GM15510 (cell line): ENCODE measurements at regions not wholly inside any gene's neighbourhood (a gene's known extent, or its start where the extent isn't known, plus 50 kb on each side); places are given as distances from the start of the nearest gene placed in this dataset.
A peak's percentile ranks its signal among the peaks of the same experiment; 100 is the strongest.

Source experiments
- POLR2A ChIP-seq: IDR thresholded peaks from 3 replicates; pipeline ENCODE4 v1.6.1; 2011; ENCODE audit warnings: borderline replicate concordance; ENCODE audit not compliant: insufficient read length; ENCODE audit errors: extremely low read depth

DNA sequence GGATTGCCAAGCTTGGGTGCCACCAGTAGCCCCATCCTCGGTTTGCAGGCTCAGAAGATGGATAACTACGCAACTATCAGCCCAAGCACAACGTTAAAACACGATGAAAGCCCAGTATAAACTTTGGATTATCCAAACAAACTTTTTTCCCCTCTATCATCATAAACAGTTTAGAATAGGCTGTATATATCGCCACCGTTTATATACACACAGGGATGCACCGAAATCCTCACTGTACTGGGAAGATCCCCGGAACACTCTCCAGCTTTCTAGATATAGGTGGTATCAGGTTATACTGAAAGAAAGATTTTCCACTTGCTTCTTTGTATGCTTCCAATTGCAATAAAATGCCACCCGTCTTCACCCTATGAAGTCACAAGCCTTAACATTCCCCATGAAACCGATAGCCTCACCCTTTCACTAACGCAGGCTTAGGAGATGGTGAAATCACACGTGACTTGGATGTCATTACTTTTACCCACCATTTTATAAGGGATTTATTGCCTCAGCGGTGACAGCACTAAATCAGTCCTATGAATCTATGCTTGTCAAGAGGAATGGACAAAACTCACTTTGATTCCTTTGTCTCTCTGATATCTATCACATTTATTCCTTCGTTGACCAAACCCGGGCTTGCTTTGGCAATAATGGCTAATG, 207.6 kb upstream of the FOXN3 start:
- TF ChIP-seq POLR2A = no peak

DNA sequence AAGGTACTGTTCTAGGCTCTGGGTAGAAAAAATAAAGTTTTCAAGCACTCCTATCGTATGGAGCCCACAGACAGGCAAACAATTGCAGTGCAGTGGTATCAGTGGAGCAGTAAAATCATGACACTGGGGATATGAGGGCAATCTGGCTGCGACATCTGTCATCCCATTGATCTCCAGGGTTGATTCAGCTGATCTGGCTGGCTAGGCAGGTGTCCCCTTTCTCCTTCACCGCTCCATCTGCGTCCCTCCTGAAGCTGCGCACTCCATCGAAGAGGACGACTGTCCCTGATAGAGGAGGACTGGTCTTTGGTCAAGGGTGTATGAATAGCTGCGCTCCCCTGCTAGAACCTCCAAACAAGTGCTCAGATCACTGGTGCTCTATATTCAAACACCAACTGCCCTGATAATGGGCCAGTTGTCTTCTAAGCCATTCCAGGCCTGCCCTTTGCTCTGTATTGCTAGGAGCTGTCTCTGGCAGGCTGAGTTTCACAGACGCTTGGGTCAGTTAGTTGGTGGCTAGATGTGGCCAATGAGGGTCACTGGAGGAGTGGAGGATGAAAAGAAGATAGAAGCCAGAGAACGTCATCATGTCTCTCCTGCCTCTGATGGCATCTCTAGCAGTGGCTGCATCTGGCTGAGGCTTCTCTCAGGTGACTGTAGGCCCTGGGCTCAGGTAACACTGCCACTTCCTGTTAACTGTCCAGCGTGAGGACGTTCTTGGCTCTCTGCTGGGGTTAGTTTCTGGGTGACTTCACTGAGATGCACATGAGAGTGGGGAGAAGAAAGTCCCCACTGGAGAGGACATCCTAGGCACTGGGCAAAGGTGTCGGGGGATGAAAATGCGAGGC, 205.0 kb upstream of the FOXN3 start:
- TF ChIP-seq POLR2A = no peak

DNA sequence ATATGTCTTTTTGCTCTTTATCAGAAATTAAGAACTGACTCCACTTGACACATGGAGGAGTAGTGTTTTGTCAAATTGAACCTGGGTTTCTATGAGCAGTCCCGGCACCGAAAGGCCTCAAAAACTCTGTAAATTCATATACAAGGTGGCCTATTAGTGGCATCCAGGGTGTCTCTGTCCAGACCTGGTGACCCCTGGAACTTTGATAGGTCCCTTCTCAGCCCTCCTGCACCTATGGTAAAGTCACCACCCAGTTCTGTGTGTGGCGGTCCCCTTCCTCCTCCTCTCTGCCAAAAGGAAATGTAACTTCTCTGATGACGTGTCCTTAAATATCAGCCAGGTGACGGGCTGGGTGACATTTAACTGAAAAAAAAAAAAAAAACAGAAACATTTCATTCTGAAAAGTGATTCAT, 204.0 kb upstream of the FOXN3 start:
- TF ChIP-seq POLR2A = no peak

DNA sequence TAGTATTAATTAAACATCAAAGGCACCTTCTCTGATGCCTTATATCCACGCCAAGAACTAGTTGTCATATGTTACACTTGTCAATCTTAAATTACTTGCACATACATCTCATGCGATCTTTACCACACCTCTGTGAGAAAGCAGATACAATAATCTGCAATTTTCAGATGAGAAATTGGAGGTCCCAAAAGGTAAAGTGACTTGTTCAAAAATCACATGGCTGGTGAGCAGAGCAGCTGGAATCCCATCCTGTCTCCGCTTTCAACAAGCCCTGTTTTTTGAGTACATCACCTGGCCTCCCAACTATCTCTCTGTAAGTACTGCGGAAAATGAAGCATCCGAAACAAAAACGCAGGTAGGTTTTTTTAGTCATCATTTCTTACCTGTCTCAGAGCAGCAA, 203.4 kb upstream of the FOXN3 start:
- no peak for TF ChIP-seq POLR2A

DNA sequence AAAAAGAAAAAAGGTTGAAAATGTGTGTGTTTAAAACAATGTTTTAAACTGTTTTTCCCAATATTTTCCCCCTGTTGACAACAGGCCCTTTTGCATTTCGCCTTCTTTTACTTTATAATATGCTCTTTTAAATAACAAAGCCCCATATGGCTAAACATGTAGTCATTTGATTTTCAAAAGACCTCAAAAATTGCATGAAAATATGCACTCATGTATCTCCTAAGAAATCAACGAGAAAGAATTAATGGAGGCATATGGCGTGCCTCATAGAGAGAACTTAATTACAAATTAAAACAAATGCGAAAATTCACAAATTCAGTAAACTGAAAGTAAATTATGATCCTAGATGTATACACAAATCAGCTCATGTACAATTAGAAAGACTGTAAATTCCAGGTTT, 202.6 kb upstream of the FOXN3 start:
- TF ChIP-seq POLR2A = no peak

DNA sequence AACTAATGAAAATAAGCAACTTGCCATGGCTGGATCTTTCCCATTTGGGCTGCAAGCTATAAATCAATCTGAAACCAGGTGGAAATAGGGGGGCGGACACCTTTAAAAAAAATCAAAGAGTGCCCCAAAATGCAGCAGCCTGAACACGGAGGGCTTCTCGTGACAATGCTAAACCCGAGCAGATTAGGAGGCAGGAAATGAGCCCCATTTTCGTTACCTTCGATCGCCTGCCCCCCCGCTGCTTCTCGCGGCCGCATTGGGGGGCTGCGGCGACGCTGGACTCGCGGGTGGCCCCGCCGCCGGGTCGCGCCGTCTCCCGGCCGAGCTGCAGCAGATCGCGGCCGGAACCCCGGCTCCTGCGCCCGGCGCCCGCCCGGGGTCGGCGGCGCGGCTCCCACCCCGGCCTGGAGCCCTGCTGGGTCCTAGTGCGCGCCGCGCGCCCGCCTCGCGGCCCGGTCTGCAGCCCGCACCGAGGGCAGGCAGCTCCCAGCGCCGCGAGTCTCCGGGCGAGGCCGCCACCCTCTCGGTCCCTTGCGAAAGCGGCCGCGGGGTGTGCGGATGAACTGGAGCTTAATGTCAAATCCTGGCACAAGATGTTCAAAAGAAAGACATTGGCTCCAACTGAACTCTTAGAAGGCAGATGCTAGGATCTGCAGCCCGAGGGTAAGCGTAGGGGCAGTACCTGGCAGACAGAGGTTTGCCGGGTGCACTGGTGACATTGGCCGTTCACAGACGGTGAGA, 201.9 kb upstream of the FOXN3 start:
- peak; percentile 64 for TF ChIP-seq POLR2A

DNA sequence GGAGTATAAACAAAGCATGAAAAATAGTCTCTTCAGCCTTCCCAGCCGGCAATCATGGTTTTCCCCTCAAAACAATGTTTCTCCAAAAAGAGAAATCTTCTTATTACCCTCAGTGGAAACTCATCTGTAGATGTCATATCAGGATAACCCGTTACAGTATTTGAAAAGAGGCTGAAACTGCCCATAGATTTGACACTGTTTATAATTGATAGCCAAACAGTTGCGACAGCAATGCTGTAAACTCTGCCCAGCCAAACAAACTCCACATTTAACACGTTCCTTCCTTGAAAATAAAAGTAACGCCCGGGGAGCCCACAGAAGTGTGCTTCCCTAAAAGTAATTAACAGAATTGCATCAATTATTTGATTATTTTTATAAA, 201.3 kb upstream of the FOXN3 start:
- TF ChIP-seq POLR2A = no peak

DNA sequence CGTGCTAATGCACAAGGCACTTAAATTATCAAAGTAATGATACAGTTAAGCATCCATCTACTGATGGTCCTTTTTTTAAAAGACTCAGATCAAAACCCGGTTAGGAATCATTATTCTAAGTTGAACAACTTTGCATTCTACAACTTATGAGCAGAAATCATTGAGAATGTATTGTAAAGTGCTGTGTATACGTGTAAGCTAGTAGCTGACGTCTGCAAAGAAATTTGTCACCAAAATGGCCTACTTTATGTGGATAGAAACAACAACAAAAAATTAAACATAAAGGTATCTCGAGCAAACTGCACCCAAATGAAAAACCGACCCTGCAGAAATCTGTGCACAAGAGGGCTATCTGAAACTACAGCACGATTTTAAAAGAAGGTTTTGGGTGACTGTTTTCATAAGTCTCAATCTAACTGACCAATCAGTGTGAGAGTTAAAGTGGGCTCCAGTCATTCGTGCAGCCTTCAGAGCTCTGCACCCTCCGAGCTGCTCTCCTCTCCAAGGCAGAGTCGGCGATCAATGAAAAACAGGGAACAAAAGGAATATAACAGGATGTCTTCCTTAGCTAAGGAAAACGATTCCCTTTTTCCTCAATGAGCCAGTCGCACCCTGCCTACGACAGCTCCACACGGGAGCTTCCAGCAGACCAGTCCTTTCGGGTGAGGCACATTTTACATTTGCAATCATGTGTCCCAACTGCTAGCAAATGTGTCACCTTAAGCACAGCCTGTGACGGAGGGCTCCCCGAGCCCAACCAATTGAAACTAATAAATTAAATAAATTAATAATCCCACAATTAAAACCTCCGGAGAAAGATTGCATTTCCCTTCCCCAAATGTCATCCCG, 200.7 kb upstream of the FOXN3 start:
- TF ChIP-seq POLR2A = no peak

DNA sequence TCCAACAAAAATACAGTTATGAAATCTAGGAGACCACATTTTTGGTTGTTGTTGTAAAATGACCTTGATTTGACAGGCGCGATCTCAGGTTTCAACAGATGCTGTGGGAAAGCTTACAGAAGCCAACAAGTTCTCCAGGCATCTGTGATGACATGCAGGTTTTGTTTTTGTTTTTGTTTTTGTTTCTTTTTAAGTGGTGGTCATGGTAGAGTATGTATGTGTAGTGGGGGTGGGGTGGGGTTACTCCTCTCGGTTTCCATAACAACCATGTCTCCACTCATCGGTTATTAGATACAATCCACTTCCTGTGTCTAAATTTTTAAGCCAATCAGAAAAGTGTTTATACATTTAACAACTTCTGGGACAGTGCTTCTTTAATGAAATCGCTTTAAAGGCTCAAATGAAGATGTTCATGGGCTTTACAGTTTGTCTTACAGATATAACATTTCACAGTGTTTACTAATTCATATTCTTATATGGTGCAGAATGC, 199.9 kb upstream of the FOXN3 start:
- TF ChIP-seq POLR2A = no peak

DNA sequence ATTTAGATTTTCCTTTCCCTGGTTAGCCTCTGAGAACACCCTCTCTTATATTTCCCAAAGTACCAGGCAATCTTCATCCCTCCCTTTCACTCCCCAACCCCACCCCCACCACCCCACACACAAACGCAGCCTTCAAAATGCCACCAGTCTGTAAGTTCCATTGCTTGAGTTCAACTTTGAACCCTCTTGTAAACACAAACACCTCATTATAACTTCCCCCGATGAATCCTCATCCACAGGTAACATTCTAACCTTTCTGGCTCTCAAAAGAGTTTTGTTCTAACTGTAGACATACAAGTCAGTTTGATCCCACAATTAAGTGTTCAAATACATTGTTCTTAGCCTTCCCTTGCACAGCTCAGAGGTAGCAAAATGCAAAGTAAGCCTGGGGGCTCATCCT, 199.4 kb upstream of the FOXN3 start:
- TF ChIP-seq POLR2A = no peak

DNA sequence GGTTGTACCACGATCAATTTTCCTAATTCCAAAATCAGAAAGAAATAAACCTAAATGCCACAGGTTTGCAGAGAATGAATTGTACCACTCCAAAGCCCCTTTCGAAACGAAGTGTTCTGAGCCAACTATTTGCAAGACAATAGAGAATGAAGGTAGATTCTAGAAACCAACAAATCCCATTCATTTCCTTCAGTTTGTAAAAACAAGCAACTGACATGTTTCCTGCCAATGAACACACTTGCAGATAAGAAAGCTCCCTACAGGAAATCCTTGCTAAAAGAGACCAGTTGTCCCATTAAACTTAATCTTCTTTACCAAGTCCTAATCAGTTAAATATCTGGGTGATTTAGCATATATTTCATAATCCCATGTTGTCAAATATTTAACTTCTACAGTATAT, 198.4 kb upstream of the FOXN3 start:
- no peak for TF ChIP-seq POLR2A

DNA sequence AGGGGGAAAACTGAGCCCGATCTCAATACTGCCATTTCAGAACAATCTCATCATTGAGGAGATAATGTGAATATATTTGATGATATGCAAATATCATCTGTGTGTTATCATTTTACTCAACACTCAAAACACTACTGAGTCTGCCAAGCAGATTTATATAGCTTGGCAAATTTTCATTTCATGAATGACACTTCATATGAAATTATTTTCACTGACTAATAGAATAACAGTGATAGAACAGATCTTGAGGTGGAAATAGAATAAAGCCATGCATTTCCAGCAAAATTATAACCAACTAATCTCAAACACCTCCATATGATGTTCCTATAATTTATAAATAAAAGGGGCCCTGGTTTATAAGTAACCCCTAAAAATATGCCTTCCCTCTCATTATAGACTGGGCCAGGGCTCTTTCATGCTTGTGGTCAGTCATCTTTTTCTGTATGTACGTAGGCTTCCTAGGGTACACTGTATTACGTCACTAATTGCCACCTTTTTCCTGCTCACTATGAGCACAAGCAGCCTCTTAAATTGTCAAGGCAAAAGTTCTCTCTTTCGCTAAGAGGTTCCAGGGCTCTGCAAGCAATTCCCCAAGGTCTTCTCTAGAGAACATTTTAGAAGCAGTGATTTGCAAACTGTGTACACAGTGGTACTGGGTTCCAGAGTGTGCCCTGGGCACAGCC, 197.1 kb upstream of the FOXN3 start:
- TF ChIP-seq POLR2A = no peak

DNA sequence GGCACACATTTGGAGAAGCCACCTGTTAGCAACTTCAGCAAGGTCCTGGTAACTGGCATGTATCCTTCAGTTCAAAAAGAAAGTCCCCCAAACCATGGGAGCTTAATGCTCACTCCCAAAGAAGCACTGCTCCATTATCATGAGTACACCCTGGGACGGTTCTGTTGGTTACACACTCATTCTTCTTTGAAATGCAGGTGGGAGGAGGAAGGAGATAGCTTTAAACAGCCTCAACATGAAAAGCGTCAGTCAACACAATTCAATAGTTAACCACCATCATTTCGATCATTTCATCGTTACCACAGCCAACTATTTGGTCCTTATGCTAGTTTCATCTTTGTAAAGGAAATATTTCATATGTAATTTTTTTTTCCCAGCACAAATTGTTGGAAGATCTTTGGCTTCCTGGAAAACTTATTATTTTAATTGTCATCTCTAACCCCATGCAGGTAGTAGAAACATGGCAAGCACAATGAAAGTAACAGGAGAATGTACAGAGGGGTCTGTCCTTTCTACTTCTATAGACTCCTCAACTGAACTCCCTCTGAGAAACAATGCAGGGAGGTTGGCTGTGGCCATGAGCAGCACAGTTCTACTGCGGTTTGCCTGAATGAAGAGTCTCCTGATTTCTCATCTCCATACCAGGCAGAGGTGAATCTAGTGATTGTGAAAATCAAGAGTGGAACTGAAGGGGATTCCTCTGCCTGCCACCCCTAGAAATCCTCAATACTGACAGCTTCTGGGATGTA, 196.4 kb upstream of the FOXN3 start:
- TF ChIP-seq POLR2A = no peak
